ENCODE measurements at regions not wholly inside any gene's neighbourhood (a gene's known extent, or its start where the extent isn't known, plus 50 kb on each side); places are given as distances from the start of the nearest gene placed in this dataset.

GRCh38 chr4:156656896-156657295 lies 314.7 kb downstream of the PDGFC start:
- TF ChIP-seq CTCF (IDR thresholded peaks at IDR 0.05) (no peak), POLR2A (IDR thresholded peaks at IDR 0.05) (no peak)

Measured in lower leg skin (tissue), 3 donors.